H1 (cell line): ENCODE measurements at regions not wholly inside any gene's neighbourhood (a gene's known extent, or its start where the extent isn't known, plus 50 kb on each side); places are given as distances from the start of the nearest gene placed in this dataset.

Experiments
- CTCF ChIA-PET: fragments of 300-600 bp; sonication (Branson Sonifier 250); formaldehyde crosslinking; loops from one replicate; lab custom pipeline; 2021; ENCODE audit not compliant: partially characterized antibody; lab: Charles Lee
- POLR2A ChIA-PET: fragments of 300-600 bp; sonication (Branson Sonifier 250); formaldehyde crosslinking; loops from one replicate; lab custom pipeline; 2021; ENCODE audit warnings: inconsistent platforms; ENCODE audit not compliant: partially characterized antibody; lab: Charles Lee
- DNase-seq, 2 experiments: peaks; one replicate each; pipeline versions ENCODE4 v3.0.0 to v3.0.0-alpha.2; 2010 to 2022; ENCODE audit warnings: low spot score in 2 of 2, low read depth in 1 of 2, mixed read lengths in 1 of 2
- FAIRE-seq: peaks from 2 replicates; lab custom pipeline; 2011; peaks lifted over from hg19 to GRCh38; lab: Jason Lieb, UNC
- H2AFZ ChIP-seq: 2 replicates; pipeline ENCODE4 v1.8.1; 2012; ENCODE audit warnings: low read length, inconsistent platforms
- H2AK5ac ChIP-seq: 2 replicates; pipeline ENCODE4 v1.6.1; 2013; ENCODE audit warnings: low read depth, low read length
- H2BK120ac ChIP-seq: replicated peaks from 2 replicates; pipeline ENCODE3; 2013; ENCODE audit warnings: low read depth, low read length, inconsistent platforms
- H2BK12ac ChIP-seq: 2 replicates; pipeline ENCODE4 v1.6.1; 2013; ENCODE audit warnings: low read depth, low read length
- H2BK15ac ChIP-seq: 2 replicates; pipeline ENCODE4 v1.6.1; 2013; ENCODE audit warnings: low read length
- H2BK20ac ChIP-seq: 2 replicates; pipeline ENCODE4 v1.6.1; 2013; ENCODE audit warnings: low read length
- H2BK5ac ChIP-seq: 2 replicates; pipeline ENCODE4 v1.6.1; 2013; ENCODE audit warnings: low read depth, low read length
- H3K14ac ChIP-seq: 2 replicates; pipeline ENCODE4 v1.6.1; 2013; ENCODE audit warnings: inconsistent platforms; ENCODE audit not compliant: insufficient read length
- H3K18ac ChIP-seq: 2 replicates; pipeline ENCODE4 v1.6.1; 2013; ENCODE audit warnings: low read length; ENCODE audit errors: extremely low read depth
- H3K23ac ChIP-seq: 2 replicates; pipeline ENCODE4 v1.6.1; 2013; ENCODE audit warnings: inconsistent platforms; ENCODE audit not compliant: insufficient read length
- H3K23me2 ChIP-seq: 2 replicates; pipeline ENCODE4 v1.6.1; 2013; ENCODE audit warnings: low read depth, low read length
- H3K27ac ChIP-seq: 2 replicates; pipeline ENCODE4 v1.6.1; 2011; ENCODE audit warnings: low read depth, low read length, inconsistent platforms
- H3K27me3 ChIP-seq, 4 experiments: replicated peaks in 1 of 4; 1 replicate in 1 of 4; 2 replicates in 3 of 4; pipeline versions ENCODE4 v1.6.1 to v1.8.1; 2011 to 2013; ENCODE audit warnings: low read length in 3 of 4, mild to moderate bottlenecking in 3 of 4, inconsistent platforms in 2 of 4, mixed read lengths in 2 of 4, moderate library complexity in 1 of 4; ENCODE audit not compliant: control insufficient read depth in 3 of 4, insufficient read depth in 3 of 4; ENCODE audit errors: extremely low read depth in 1 of 4
- H3K36me3 ChIP-seq, 4 experiments: 2 replicates each; pipeline versions ENCODE4 v1.6.1 to v1.8.1; 2011 to 2013; ENCODE audit warnings: mild to moderate bottlenecking in 4 of 4, low read length in 3 of 4, moderate library complexity in 2 of 4, control low read depth in 1 of 4, inconsistent platforms in 1 of 4; ENCODE audit not compliant: insufficient read depth in 4 of 4, control insufficient read depth in 2 of 4
- H3K4ac ChIP-seq: replicated peaks from 2 replicates; pipeline ENCODE3; 2013; ENCODE audit warnings: low read length, low read depth, mixed read lengths, inconsistent platforms; ENCODE audit not compliant: insufficient read length
- H3K4me1 ChIP-seq, 4 experiments: replicated peaks in 1 of 4; 1 replicate in 1 of 4; 2 replicates in 3 of 4; pipeline versions ENCODE4 v1.6.1 to v1.8.1; 2011 to 2013; ENCODE audit warnings: low read length in 3 of 4, inconsistent platforms in 2 of 4, mixed read lengths in 1 of 4; ENCODE audit not compliant: insufficient read depth in 4 of 4, control insufficient read depth in 3 of 4
- H3K4me2 ChIP-seq, 2 experiments: 2 replicates each; pipeline versions ENCODE4 v1.6.1 to v1.8.1; 2011 to 2013; ENCODE audit warnings: low read depth in 2 of 2, low read length in 2 of 2, control low read depth in 1 of 2, inconsistent platforms in 1 of 2, mild to moderate bottlenecking in 1 of 2; ENCODE audit not compliant: insufficient read depth in 1 of 2
- H3K4me3 ChIP-seq, 4 experiments: fragments of 200-600, 300-600 bp in 1 of 4; sonication (generic), shearing (Covaris generic), sonication (Bioruptor Twin) in 1 of 4; 2 replicates each; pipeline versions ENCODE4 v1.5.1 to v1.8.1; 2011 to 2016; ENCODE audit warnings: low read length in 4 of 4, low read depth in 3 of 4, control low read depth in 2 of 4, inconsistent platforms in 2 of 4, mild to moderate bottlenecking in 2 of 4, mixed read lengths in 1 of 4, moderate library complexity in 1 of 4; ENCODE audit not compliant: insufficient read depth in 2 of 4; ENCODE audit errors: extremely low read depth in 1 of 4
- H3K56ac ChIP-seq: replicated peaks from 2 replicates; pipeline ENCODE3; 2013; ENCODE audit warnings: low read depth, mild to moderate bottlenecking, mixed read lengths, low read length, inconsistent platforms; ENCODE audit not compliant: insufficient read length
- H3K79me1 ChIP-seq: 2 replicates; pipeline ENCODE4 v1.6.1; 2013; ENCODE audit warnings: low read depth, low read length, control low read depth
- H3K79me2 ChIP-seq, 2 experiments: 2 replicates each; pipeline versions ENCODE4 v1.6.1 to v1.8.1; 2012 to 2013; ENCODE audit warnings: low read length in 2 of 2, mild to moderate bottlenecking in 2 of 2, inconsistent platforms in 1 of 2; ENCODE audit not compliant: insufficient read depth in 2 of 2, control insufficient read depth in 1 of 2
- H3K9ac ChIP-seq, 4 experiments: replicated peaks in 1 of 4; 1 replicate in 1 of 4; 2 replicates in 3 of 4; pipeline versions ENCODE4 v1.6.1 to v1.8.1; 2011 to 2013; ENCODE audit warnings: low read depth in 3 of 4, low read length in 3 of 4, control low read depth in 2 of 4, mild to moderate bottlenecking in 2 of 4, moderate library complexity in 2 of 4, inconsistent platforms in 1 of 4; ENCODE audit errors: extremely low read depth in 1 of 4
- H3K9me3 ChIP-seq, 2 experiments: 2 replicates each; pipeline versions ENCODE4 v1.6.1 to v1.8.1; 2012 to 2013; ENCODE audit warnings: mild to moderate bottlenecking in 2 of 2, moderate library complexity in 2 of 2, control low read depth in 1 of 2, inconsistent platforms in 1 of 2, low read depth in 1 of 2, low read length in 1 of 2, mixed read lengths in 1 of 2; ENCODE audit not compliant: insufficient read depth in 2 of 2
- H4K20me1 ChIP-seq, 2 experiments: replicated peaks in 1 of 2; 2 replicates each; pipeline versions ENCODE3 to v1.8.1; 2011 to 2013; ENCODE audit warnings: inconsistent platforms in 2 of 2, low read length in 2 of 2, mild to moderate bottlenecking in 1 of 2; ENCODE audit not compliant: insufficient read depth in 2 of 2, control insufficient read depth in 1 of 2
- H4K5ac ChIP-seq: 2 replicates; pipeline ENCODE4 v1.6.1; 2013; ENCODE audit warnings: low read length, low read depth, mixed read lengths, inconsistent platforms; ENCODE audit not compliant: insufficient read length
- H4K8ac ChIP-seq: 2 replicates; pipeline ENCODE4 v1.8.0; 2013; ENCODE audit warnings: mild to moderate bottlenecking, moderate library complexity, low read length, inconsistent platforms; ENCODE audit not compliant: insufficient read depth; ENCODE audit errors: extremely low read depth
- H4K91ac ChIP-seq: replicated peaks from 2 replicates; pipeline ENCODE3; 2013; ENCODE audit warnings: low read length, mixed read lengths, inconsistent platforms; ENCODE audit not compliant: insufficient read length
- CEBPB ChIP-seq: IDR thresholded peaks from 2 replicates; pipeline ENCODE4 v1.6.1; 2012; ENCODE audit warnings: low read depth, low read length
- E2F6 ChIP-seq: IDR thresholded peaks from 2 replicates; pipeline ENCODE4 v1.6.1; 2012; ENCODE audit warnings: inconsistent platforms
- HDAC2 ChIP-seq, 2 experiments: fragments of 300-600 bp in 1 of 2; sonication (generic) in 1 of 2; IDR thresholded peaks; 2 replicates each; pipeline ENCODE4 v1.6.1; 2011 to 2012; ENCODE audit warnings: low read depth in 2 of 2, low read length in 2 of 2, mild to moderate bottlenecking in 2 of 2, moderate library complexity in 2 of 2, borderline replicate concordance in 1 of 2, inconsistent platforms in 1 of 2
- NANOG ChIP-seq: IDR thresholded peaks from 2 replicates; pipeline ENCODE4 v1.6.1; 2011; ENCODE audit warnings: low read length, low read depth, mild to moderate bottlenecking, inconsistent platforms; ENCODE audit not compliant: insufficient read depth, poor library complexity, severe bottlenecking
- SIN3A ChIP-seq, 2 experiments: IDR thresholded peaks in 1 of 2; conservative IDR thresholded peaks in 1 of 2; 2 replicates each; pipeline ENCODE4 v1.6.1; 2011 to 2012; ENCODE audit warnings: low read length in 2 of 2, improper control_type of control experiment in 1 of 2, low read depth in 1 of 2, mild to moderate bottlenecking in 1 of 2
- SP1 ChIP-seq: IDR thresholded peaks from 2 replicates; pipeline ENCODE4 v1.6.1; 2011; ENCODE audit warnings: low read depth, low read length
- WGBS, 2 experiments: shearing (Covaris generic) in 1 of 2; methylation state at CpG; one replicate each; pipeline versions ENCODE4 v1.1.6 to v1.1.7; 2013 to 2015; ENCODE audit warnings: low lambda C conversion rate in 2 of 2, mixed read lengths in 2 of 2, inconsistent platforms in 1 of 2, low coverage in 1 of 2, missing lambda C conversion rate in 1 of 2; ENCODE audit not compliant: insufficient replicate concordance in 2 of 2, insufficient coverage in 1 of 2, insufficient read length in 1 of 2; ENCODE audit errors: extremely low coverage in 1 of 2, missing lambda C conversion rate in 1 of 2; 5-methylcytosine and 5-hydroxymethylcytosine counted together

- Histone ChIP-seq H3K4ac (no peak overlapping the region), H3K9me3 (no peaks in the 10 kb centered on the region), H4K8ac (no peak overlapping the region), H3K23ac (no peak overlapping the region), H2BK20ac (no peak overlapping the region), H2AFZ (no peak overlapping the region), H3K79me2 (no peaks in the 10 kb centered on the region), H4K20me1 (no peaks in the 10 kb centered on the region), H3K56ac (no peak overlapping the region), H2BK120ac (no peak overlapping the region), H3K4me2 (no peak overlapping the region), H3K14ac (no peak overlapping the region), H3K9ac (no peak overlapping the region), H2AK5ac (no peak overlapping the region), H2BK12ac (no peak overlapping the region), H3K27me3 (no peaks in the 10 kb centered on the region), H3K36me3 (no peaks in the 10 kb centered on the region), H4K5ac (no peak overlapping the region), H3K18ac (no peak overlapping the region), H3K4me1 (peaks cover 0 to 5% (median 2%) of the 10 kb centered on the region in 4 experiments; a peak in 4 of 7 replicates), H3K4me3 (no peak overlapping the region), H2BK15ac (no peak overlapping the region), H3K27ac (no peak overlapping the region), H2BK5ac (no peak overlapping the region), H3K23me2 (no peaks in the 10 kb centered on the region; the same call in 1 of the 2 replicates), H4K91ac (no peak overlapping the region), H3K79me1 (no peaks in the 10 kb centered on the region)
- 92% methylated on average over 5 of the region's 5 CpGs; no CpG with 5 or more reads in 1 of the 2 experiments for WGBS, 2 experiments
- no peak for FAIRE-seq
- ChIA-PET POLR2A (interaction anchor here (0.6 kb wide), 1 partner anchor 182 kb away, joined by 3 read pairs; no protein-coding TSS in a partner anchor), CTCF (interaction anchor here (0.8 to 2.0 kb wide), 5 partner anchors 11 to 116 kb away, joined by 3 to 5 read pairs (median 3); no protein-coding TSS in a partner anchor)
- no peak for DNase-seq
- TF ChIP-seq HDAC2 (IDR thresholded peaks at IDR 0.05; ENCODE audit: borderline replicate concordance in 1 of 2, low read depth in 2 of 2, low read length in 2 of 2) (no peak), NANOG (no peak), SIN3A (conservative IDR thresholded peaks at IDR 0.05 in 1 of 2, IDR thresholded peaks at IDR 0.05 in 1 of 2; ENCODE audit: low read depth in 1 of 2, low read length in 2 of 2) (no peak), CEBPB (no peak), E2F6 (no peak), SP1 (no peak)
These were observed 162.8 kb upstream of the IVNS1ABP start for GRCh38 chr1:185479796-185480195.
